H1 (cell line): ENCODE measurements at regions not wholly inside any gene's neighbourhood (a gene's known extent, or its start where the extent isn't known, plus 50 kb on each side); places are given as distances from the start of the nearest gene placed in this dataset.

Experiments
- CTCF ChIA-PET: fragments of 300-600 bp; sonication (Branson Sonifier 250); formaldehyde crosslinking; loops from one replicate; lab custom pipeline; 2021; ENCODE audit not compliant: partially characterized antibody; lab: Charles Lee
- POLR2A ChIA-PET: fragments of 300-600 bp; sonication (Branson Sonifier 250); formaldehyde crosslinking; loops from one replicate; lab custom pipeline; 2021; ENCODE audit warnings: inconsistent platforms; ENCODE audit not compliant: partially characterized antibody; lab: Charles Lee
- DNase-seq, 2 experiments: peaks; one replicate each; pipeline versions ENCODE4 v3.0.0 to v3.0.0-alpha.2; 2010 to 2022; ENCODE audit warnings: low spot score in 2 of 2, low read depth in 1 of 2, mixed read lengths in 1 of 2
- FAIRE-seq: peaks from 2 replicates; lab custom pipeline; 2011; peaks lifted over from hg19 to GRCh38; lab: Jason Lieb, UNC
- H2AFZ ChIP-seq: 2 replicates; pipeline ENCODE4 v1.8.1; 2012; ENCODE audit warnings: low read length, inconsistent platforms
- H2AK5ac ChIP-seq: 2 replicates; pipeline ENCODE4 v1.6.1; 2013; ENCODE audit warnings: low read depth, low read length
- H2BK120ac ChIP-seq: replicated peaks from 2 replicates; pipeline ENCODE3; 2013; ENCODE audit warnings: low read depth, low read length, inconsistent platforms
- H2BK12ac ChIP-seq: 2 replicates; pipeline ENCODE4 v1.6.1; 2013; ENCODE audit warnings: low read depth, low read length
- H2BK15ac ChIP-seq: 2 replicates; pipeline ENCODE4 v1.6.1; 2013; ENCODE audit warnings: low read length
- H2BK20ac ChIP-seq: 2 replicates; pipeline ENCODE4 v1.6.1; 2013; ENCODE audit warnings: low read length
- H2BK5ac ChIP-seq: 2 replicates; pipeline ENCODE4 v1.6.1; 2013; ENCODE audit warnings: low read depth, low read length
- H3K14ac ChIP-seq: 2 replicates; pipeline ENCODE4 v1.6.1; 2013; ENCODE audit warnings: inconsistent platforms; ENCODE audit not compliant: insufficient read length
- H3K18ac ChIP-seq: 2 replicates; pipeline ENCODE4 v1.6.1; 2013; ENCODE audit warnings: low read length; ENCODE audit errors: extremely low read depth
- H3K23ac ChIP-seq: 2 replicates; pipeline ENCODE4 v1.6.1; 2013; ENCODE audit warnings: inconsistent platforms; ENCODE audit not compliant: insufficient read length
- H3K23me2 ChIP-seq: 2 replicates; pipeline ENCODE4 v1.6.1; 2013; ENCODE audit warnings: low read depth, low read length
- H3K27ac ChIP-seq: 2 replicates; pipeline ENCODE4 v1.6.1; 2011; ENCODE audit warnings: low read depth, low read length, inconsistent platforms
- H3K27me3 ChIP-seq, 4 experiments: replicated peaks in 1 of 4; 1 replicate in 1 of 4; 2 replicates in 3 of 4; pipeline versions ENCODE4 v1.6.1 to v1.8.1; 2011 to 2013; ENCODE audit warnings: low read length in 3 of 4, mild to moderate bottlenecking in 3 of 4, inconsistent platforms in 2 of 4, mixed read lengths in 2 of 4, moderate library complexity in 1 of 4; ENCODE audit not compliant: control insufficient read depth in 3 of 4, insufficient read depth in 3 of 4; ENCODE audit errors: extremely low read depth in 1 of 4
- H3K36me3 ChIP-seq, 4 experiments: 2 replicates each; pipeline versions ENCODE4 v1.6.1 to v1.8.1; 2011 to 2013; ENCODE audit warnings: mild to moderate bottlenecking in 4 of 4, low read length in 3 of 4, moderate library complexity in 2 of 4, control low read depth in 1 of 4, inconsistent platforms in 1 of 4; ENCODE audit not compliant: insufficient read depth in 4 of 4, control insufficient read depth in 2 of 4
- H3K4ac ChIP-seq: replicated peaks from 2 replicates; pipeline ENCODE3; 2013; ENCODE audit warnings: low read length, low read depth, mixed read lengths, inconsistent platforms; ENCODE audit not compliant: insufficient read length
- H3K4me1 ChIP-seq, 4 experiments: replicated peaks in 1 of 4; 1 replicate in 1 of 4; 2 replicates in 3 of 4; pipeline versions ENCODE4 v1.6.1 to v1.8.1; 2011 to 2013; ENCODE audit warnings: low read length in 3 of 4, inconsistent platforms in 2 of 4, mixed read lengths in 1 of 4; ENCODE audit not compliant: insufficient read depth in 4 of 4, control insufficient read depth in 3 of 4
- H3K4me2 ChIP-seq, 2 experiments: 2 replicates each; pipeline versions ENCODE4 v1.6.1 to v1.8.1; 2011 to 2013; ENCODE audit warnings: low read depth in 2 of 2, low read length in 2 of 2, control low read depth in 1 of 2, inconsistent platforms in 1 of 2, mild to moderate bottlenecking in 1 of 2; ENCODE audit not compliant: insufficient read depth in 1 of 2
- H3K4me3 ChIP-seq, 4 experiments: fragments of 200-600, 300-600 bp in 1 of 4; sonication (generic), shearing (Covaris generic), sonication (Bioruptor Twin) in 1 of 4; 2 replicates each; pipeline versions ENCODE4 v1.5.1 to v1.8.1; 2011 to 2016; ENCODE audit warnings: low read length in 4 of 4, low read depth in 3 of 4, control low read depth in 2 of 4, inconsistent platforms in 2 of 4, mild to moderate bottlenecking in 2 of 4, mixed read lengths in 1 of 4, moderate library complexity in 1 of 4; ENCODE audit not compliant: insufficient read depth in 2 of 4; ENCODE audit errors: extremely low read depth in 1 of 4
- H3K56ac ChIP-seq: replicated peaks from 2 replicates; pipeline ENCODE3; 2013; ENCODE audit warnings: low read depth, mild to moderate bottlenecking, mixed read lengths, low read length, inconsistent platforms; ENCODE audit not compliant: insufficient read length
- H3K79me1 ChIP-seq: 2 replicates; pipeline ENCODE4 v1.6.1; 2013; ENCODE audit warnings: low read depth, low read length, control low read depth
- H3K79me2 ChIP-seq, 2 experiments: 2 replicates each; pipeline versions ENCODE4 v1.6.1 to v1.8.1; 2012 to 2013; ENCODE audit warnings: low read length in 2 of 2, mild to moderate bottlenecking in 2 of 2, inconsistent platforms in 1 of 2; ENCODE audit not compliant: insufficient read depth in 2 of 2, control insufficient read depth in 1 of 2
- H3K9ac ChIP-seq, 4 experiments: replicated peaks in 1 of 4; 1 replicate in 1 of 4; 2 replicates in 3 of 4; pipeline versions ENCODE4 v1.6.1 to v1.8.1; 2011 to 2013; ENCODE audit warnings: low read depth in 3 of 4, low read length in 3 of 4, control low read depth in 2 of 4, mild to moderate bottlenecking in 2 of 4, moderate library complexity in 2 of 4, inconsistent platforms in 1 of 4; ENCODE audit errors: extremely low read depth in 1 of 4
- H3K9me3 ChIP-seq, 2 experiments: 2 replicates each; pipeline versions ENCODE4 v1.6.1 to v1.8.1; 2012 to 2013; ENCODE audit warnings: mild to moderate bottlenecking in 2 of 2, moderate library complexity in 2 of 2, control low read depth in 1 of 2, inconsistent platforms in 1 of 2, low read depth in 1 of 2, low read length in 1 of 2, mixed read lengths in 1 of 2; ENCODE audit not compliant: insufficient read depth in 2 of 2
- H4K20me1 ChIP-seq, 2 experiments: replicated peaks in 1 of 2; 2 replicates each; pipeline versions ENCODE3 to v1.8.1; 2011 to 2013; ENCODE audit warnings: inconsistent platforms in 2 of 2, low read length in 2 of 2, mild to moderate bottlenecking in 1 of 2; ENCODE audit not compliant: insufficient read depth in 2 of 2, control insufficient read depth in 1 of 2
- H4K5ac ChIP-seq: 2 replicates; pipeline ENCODE4 v1.6.1; 2013; ENCODE audit warnings: low read length, low read depth, mixed read lengths, inconsistent platforms; ENCODE audit not compliant: insufficient read length
- H4K8ac ChIP-seq: 2 replicates; pipeline ENCODE4 v1.8.0; 2013; ENCODE audit warnings: mild to moderate bottlenecking, moderate library complexity, low read length, inconsistent platforms; ENCODE audit not compliant: insufficient read depth; ENCODE audit errors: extremely low read depth
- H4K91ac ChIP-seq: replicated peaks from 2 replicates; pipeline ENCODE3; 2013; ENCODE audit warnings: low read length, mixed read lengths, inconsistent platforms; ENCODE audit not compliant: insufficient read length
- BCL11A ChIP-seq, 2 experiments: IDR thresholded peaks; one replicate each; pipeline ENCODE4 v1.6.1; 2011; ENCODE audit warnings: low read depth in 2 of 2, low read length in 2 of 2, mild to moderate bottlenecking in 2 of 2
- NANOG ChIP-seq: IDR thresholded peaks from 2 replicates; pipeline ENCODE4 v1.6.1; 2011; ENCODE audit warnings: low read length, low read depth, mild to moderate bottlenecking, inconsistent platforms; ENCODE audit not compliant: insufficient read depth, poor library complexity, severe bottlenecking
- POLR2AphosphoS5 ChIP-seq: IDR thresholded peaks from 2 replicates; pipeline ENCODE4 v1.6.1; 2011; ENCODE audit warnings: low read depth, low read length
- RBBP5 ChIP-seq: IDR thresholded peaks from 2 replicates; pipeline ENCODE4 v1.7.1; 2012; ENCODE audit warnings: low read depth, mild to moderate bottlenecking, inconsistent platforms, low read length, moderate library complexity, borderline replicate concordance
- RFX5 ChIP-seq: IDR thresholded peaks from 2 replicates; pipeline ENCODE4 v1.6.1; 2011; ENCODE audit warnings: low read depth, low read length, improper control_type of control experiment, borderline replicate concordance
- SIN3A ChIP-seq, 2 experiments: IDR thresholded peaks in 1 of 2; conservative IDR thresholded peaks in 1 of 2; 2 replicates each; pipeline ENCODE4 v1.6.1; 2011 to 2012; ENCODE audit warnings: low read length in 2 of 2, improper control_type of control experiment in 1 of 2, low read depth in 1 of 2, mild to moderate bottlenecking in 1 of 2
- SIX5 ChIP-seq: IDR thresholded peaks from 2 replicates; pipeline ENCODE4 v1.6.1; 2011; ENCODE audit warnings: mild to moderate bottlenecking, low read depth, low read length
- SRF ChIP-seq: IDR thresholded peaks from 2 replicates; pipeline ENCODE4 v1.6.1; 2011; ENCODE audit warnings: mild to moderate bottlenecking, low read depth, low read length, moderate library complexity
- TBP ChIP-seq: IDR thresholded peaks from 2 replicates; pipeline ENCODE4 v1.6.1; 2011; ENCODE audit warnings: low read depth, low read length, improper control_type of control experiment
- YY1 ChIP-seq: IDR thresholded peaks from 2 replicates; pipeline ENCODE4 v1.6.1; 2011; ENCODE audit warnings: low read depth, mild to moderate bottlenecking, low read length
- WGBS, 2 experiments: shearing (Covaris generic) in 1 of 2; methylation state at CpG; one replicate each; pipeline versions ENCODE4 v1.1.6 to v1.1.7; 2013 to 2015; ENCODE audit warnings: low lambda C conversion rate in 2 of 2, mixed read lengths in 2 of 2, inconsistent platforms in 1 of 2, low coverage in 1 of 2, missing lambda C conversion rate in 1 of 2; ENCODE audit not compliant: insufficient replicate concordance in 2 of 2, insufficient coverage in 1 of 2, insufficient read length in 1 of 2; ENCODE audit errors: extremely low coverage in 1 of 2, missing lambda C conversion rate in 1 of 2; 5-methylcytosine and 5-hydroxymethylcytosine counted together
- TF ChIP-seq, protein P1 (sequence below): IDR thresholded peaks from 2 replicates; pipeline ENCODE4 v1.6.1; 2012; ENCODE audit warnings: low read length, inconsistent platforms

DNA sequence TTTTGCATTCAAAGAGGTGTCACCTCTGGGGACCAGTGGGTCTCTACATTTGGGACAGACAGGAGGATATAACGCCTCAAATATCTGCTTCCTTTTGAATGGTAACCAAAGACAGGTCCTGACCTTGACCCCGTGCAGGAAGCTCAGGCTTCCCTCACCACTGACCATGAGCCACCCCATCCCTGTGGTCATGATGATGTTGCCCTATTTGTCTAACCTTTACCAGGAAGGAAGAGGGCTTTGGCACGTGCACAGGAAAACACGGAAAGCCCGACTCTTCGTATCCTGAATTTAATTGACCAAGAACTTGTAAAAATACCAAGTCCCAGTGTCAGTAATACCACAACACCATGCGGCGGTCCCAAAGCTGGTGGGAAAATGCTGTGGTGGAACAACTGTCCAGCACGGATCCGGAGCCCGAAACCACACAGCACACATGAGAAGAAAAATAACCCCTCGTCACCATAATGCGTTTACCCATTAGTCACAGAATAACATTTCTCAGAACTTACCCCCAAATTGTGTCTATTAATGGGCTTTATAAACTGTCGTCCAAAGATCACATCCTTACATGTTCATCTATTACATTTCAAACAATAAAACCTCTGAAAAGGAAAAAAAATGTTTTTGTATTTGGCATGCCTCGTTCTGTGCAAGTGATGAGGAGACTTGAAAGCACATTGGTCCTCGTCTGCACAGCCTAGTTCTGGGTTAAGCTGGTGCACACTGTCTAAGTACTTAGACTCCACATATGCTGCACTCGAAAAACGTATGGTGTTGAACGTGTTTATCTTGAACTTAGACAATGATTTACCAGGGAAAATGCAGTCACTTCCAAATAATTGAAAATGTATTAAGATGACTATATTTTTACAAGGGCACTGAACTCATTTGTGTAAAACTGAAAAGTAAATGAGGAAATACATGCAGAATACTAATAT lies 118.9 kb upstream of the IGF1R start:
- Histone ChIP-seq H3K9ac (no peak overlapping the region), H3K4me2 (no peak overlapping the region), H3K9me3 (no peaks in the 10 kb centered on the region), H2BK120ac (no peak overlapping the region), H3K79me1 (no peaks in the 10 kb centered on the region), H3K27me3 (no peaks in the 10 kb centered on the region), H3K36me3 (no peaks in the 10 kb centered on the region), H4K5ac (no peak overlapping the region), H3K4me3 (no peak overlapping the region), H3K27ac (no peak overlapping the region), H2BK5ac (no peak overlapping the region), H2BK20ac (no peak overlapping the region), H3K23me2 (peaks cover 2% of the 10 kb centered on the region; the same call in 1 of the 2 replicates), H3K56ac (no peak overlapping the region), H3K4ac (no peak overlapping the region), H2AK5ac (no peak overlapping the region), H4K20me1 (no peaks in the 10 kb centered on the region), H2BK12ac (no peak overlapping the region), H3K14ac (no peak overlapping the region), H3K4me1 (peaks cover 0 to 12% (median 2%) of the 10 kb centered on the region in 4 experiments; a peak in 5 of 7 replicates), H3K79me2 (no peaks in the 10 kb centered on the region), H2AFZ (no peak overlapping the region), H4K91ac (no peak overlapping the region), H3K23ac (no peak overlapping the region), H2BK15ac (no peak overlapping the region), H4K8ac (no peak overlapping the region), H3K18ac (no peak overlapping the region)
- 91% methylated on average over 19 of the region's 19 CpGs; no CpG with 5 or more reads in 1 of the 2 experiments for WGBS, 2 experiments
- DNase-seq (no peak), FAIRE-seq (no peak)
- ChIA-PET CTCF (interaction anchor here (1.2 kb wide), 1 partner anchor 375 kb away, joined by 5 read pairs; no protein-coding TSS in a partner anchor), POLR2A (no interaction called here)
- no peak for TF ChIP-seq RFX5
- TF ChIP-seq SRF, result no peak
- TF ChIP-seq, protein P1, sequence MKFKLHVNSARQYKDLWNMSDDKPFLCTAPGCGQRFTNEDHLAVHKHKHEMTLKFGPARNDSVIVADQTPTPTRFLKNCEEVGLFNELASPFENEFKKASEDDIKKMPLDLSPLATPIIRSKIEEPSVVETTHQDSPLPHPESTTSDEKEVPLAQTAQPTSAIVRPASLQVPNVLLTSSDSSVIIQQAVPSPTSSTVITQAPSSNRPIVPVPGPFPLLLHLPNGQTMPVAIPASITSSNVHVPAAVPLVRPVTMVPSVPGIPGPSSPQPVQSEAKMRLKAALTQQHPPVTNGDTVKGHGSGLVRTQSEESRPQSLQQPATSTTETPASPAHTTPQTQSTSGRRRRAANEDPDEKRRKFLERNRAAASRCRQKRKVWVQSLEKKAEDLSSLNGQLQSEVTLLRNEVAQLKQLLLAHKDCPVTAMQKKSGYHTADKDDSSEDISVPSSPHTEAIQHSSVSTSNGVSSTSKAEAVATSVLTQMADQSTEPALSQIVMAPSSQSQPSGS, result no peak
- no peak for TF ChIP-seq SIN3A (conservative IDR thresholded peaks at IDR 0.05 in 1 of 2, IDR thresholded peaks at IDR 0.05 in 1 of 2; ENCODE audit: low read depth in 1 of 2, low read length in 2 of 2)
- TF ChIP-seq RBBP5, result no peak
- TF ChIP-seq NANOG, result no peak
- TF ChIP-seq YY1, result no peak
- no peak for TF ChIP-seq POLR2AphosphoS5
- no peak for TF ChIP-seq SIX5
- no peak for TF ChIP-seq BCL11A (IDR thresholded peaks at IDR 0.05; ENCODE audit: low read depth in 2 of 2, low read length in 2 of 2)
- TF ChIP-seq TBP, result no peak
